GM12865 (cell line): ENCODE measurements at regions not wholly inside any gene's neighbourhood (a gene's known extent, or its start where the extent isn't known, plus 50 kb on each side); places are given as distances from the start of the nearest gene placed in this dataset.
A peak's percentile ranks its signal among the peaks of the same experiment; 100 is the strongest.

ENCODE experiments used
- DNase-seq: peaks from one replicate; pipeline ENCODE4 v3.0.0; 2010; ENCODE audit warnings: low read depth
- H3K4me3 ChIP-seq: 2 replicates; pipeline ENCODE4 v1.5.1; 2011; ENCODE audit warnings: mild to moderate bottlenecking, low read depth, low read length, control low read depth
- TF ChIP-seq, protein P1 (sequence below): IDR thresholded peaks from 2 replicates; pipeline ENCODE4 v1.5.1; 2011; ENCODE audit warnings: low read length, control low read depth, low read depth, inconsistent platforms; ENCODE audit not compliant: insufficient read depth; ENCODE audit errors: missing control alignments

DNA sequence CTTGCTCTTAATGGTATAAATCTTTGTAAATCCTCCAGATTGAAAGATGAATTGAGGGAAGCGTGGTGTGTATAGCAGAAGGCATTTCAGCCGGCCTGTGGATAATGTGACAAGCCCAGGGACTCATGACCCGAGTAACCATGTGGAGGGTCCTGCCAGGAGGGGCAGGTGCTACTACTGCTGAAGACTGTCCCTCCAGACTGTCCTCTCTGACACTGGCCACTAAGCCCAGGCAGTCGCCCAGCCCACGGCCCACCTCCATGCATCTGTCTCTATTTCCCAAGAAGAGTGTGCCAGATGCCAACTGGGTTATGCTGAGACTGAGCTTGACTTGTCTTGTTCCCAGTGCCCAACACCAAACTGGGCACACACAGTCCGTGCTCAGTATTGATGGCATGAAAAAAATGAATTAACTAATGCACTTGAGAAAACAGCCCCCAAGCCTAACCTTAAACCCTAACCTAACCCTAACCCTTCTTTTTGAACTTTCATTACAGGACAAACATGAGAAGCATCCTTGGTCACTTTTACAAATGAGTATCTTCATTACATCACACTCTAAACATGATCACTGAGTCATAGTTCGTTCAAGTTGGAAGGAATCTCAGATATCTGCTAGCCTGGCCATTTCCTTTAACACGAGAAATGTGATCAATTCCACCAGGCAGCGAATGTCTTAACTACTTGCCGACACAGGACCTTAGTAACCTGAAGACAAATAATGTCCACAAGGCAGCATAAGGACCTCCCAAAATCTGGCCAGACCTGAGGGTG lies 182.2 kb upstream of the RREB1 start:
- no peak for DNase-seq
- TF ChIP-seq, protein P1, sequence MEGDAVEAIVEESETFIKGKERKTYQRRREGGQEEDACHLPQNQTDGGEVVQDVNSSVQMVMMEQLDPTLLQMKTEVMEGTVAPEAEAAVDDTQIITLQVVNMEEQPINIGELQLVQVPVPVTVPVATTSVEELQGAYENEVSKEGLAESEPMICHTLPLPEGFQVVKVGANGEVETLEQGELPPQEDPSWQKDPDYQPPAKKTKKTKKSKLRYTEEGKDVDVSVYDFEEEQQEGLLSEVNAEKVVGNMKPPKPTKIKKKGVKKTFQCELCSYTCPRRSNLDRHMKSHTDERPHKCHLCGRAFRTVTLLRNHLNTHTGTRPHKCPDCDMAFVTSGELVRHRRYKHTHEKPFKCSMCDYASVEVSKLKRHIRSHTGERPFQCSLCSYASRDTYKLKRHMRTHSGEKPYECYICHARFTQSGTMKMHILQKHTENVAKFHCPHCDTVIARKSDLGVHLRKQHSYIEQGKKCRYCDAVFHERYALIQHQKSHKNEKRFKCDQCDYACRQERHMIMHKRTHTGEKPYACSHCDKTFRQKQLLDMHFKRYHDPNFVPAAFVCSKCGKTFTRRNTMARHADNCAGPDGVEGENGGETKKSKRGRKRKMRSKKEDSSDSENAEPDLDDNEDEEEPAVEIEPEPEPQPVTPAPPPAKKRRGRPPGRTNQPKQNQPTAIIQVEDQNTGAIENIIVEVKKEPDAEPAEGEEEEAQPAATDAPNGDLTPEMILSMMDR: no peak
- no peak overlapping the region for H3K4me3 ChIP-seq

DNA sequence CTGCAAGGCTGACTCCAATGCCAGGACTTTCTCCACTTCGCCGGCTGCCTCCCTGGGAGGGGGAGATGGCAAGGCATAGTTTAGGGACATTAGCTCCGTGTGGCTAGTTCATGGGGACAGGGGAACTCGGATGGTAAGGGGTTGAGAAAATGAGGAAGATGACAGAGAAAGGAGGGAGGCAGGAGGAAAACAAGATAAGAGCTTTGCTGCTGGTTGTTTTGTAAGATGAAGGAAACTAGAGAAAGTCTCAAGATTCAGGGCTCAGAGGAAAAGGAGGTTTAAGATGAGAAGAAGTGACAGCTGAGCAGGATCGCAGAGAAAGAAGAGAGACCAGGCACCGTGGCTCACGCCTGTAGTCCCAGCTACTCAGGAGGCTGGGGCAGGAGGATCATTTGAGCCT lies 180.9 kb upstream of the RREB1 start:
- H3K4me3 ChIP-seq: no peak overlapping the region
- TF ChIP-seq, protein P1: no peak
- DNase-seq: no peak

DNA sequence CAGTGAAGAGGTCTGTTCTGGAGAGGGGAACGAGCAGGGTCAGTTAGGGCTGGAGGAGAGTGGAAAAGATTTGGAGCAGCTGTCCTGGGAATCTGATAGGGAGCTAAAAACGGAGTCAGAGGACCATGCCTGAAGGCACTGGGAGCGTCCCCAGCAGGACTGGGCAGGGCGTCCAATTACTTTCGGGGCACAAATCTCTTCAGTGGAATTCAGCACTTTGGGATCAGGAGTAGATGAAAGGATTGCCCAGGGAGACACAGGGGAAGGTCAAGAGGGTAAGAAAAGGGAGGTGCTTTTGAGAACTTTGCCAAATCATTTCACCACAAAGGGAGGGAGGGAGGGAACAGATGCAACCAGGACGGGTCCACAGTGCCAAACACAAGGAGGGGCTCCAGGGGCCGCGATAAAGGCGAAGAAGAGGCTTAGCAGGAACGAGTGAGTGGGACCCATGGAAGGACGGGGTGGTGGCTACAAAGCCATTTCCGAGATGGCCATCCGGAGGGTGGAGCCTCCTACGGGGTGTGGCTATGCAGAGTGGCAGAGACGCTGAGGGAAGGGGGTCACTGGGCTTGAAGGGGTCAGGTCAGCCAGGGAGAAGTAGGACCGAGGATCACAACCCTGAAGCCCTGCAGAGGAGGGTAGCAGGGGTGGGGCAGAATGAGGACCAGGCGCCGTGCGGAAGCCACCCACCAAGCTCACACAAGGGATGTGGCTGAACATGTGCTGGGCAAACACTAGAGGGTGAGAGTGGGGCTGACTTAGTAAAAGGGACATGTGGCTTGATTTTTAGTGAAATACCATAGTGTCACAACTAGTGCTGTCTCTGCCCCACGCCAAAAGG lies 180.0 kb upstream of the RREB1 start:
- DNase-seq: peak; percentile 14
- no peak overlapping the region for H3K4me3 ChIP-seq
- TF ChIP-seq, protein P1: no peak

DNA sequence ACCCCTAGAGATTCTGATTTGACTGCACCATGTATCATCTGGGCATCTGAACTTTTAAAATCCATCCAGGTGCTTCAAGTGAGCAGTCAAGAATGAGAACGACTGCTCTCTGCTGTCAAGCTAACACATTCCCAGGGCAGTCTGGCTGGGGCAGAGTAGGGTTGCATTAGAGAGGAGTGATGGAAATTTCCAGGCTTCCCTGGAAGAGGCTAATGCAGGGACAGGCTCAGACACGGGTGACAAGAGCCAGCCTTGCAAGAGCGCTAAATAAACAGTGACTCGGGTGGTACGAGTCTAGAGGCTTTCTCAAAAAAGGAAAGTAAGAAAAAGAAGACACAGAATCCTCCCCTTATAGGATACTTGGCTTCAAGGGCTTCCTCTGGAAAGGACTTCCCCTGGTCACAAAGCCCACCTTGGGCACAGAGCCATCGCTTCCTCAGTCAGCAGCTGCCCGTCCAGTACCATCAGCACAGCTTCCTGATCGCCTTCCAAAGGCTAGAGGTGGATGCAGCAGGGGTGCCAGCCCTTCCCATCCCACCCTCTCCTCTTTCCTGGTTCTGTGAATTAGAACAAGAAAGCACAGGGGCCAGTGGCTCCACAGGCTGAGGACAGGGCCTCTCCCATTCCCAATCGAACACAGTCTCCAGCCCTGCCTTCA lies 177.4 kb upstream of the RREB1 start:
- H3K4me3 ChIP-seq: no peak overlapping the region
- no peak for DNase-seq
- TF ChIP-seq, protein P1: no peak

DNA sequence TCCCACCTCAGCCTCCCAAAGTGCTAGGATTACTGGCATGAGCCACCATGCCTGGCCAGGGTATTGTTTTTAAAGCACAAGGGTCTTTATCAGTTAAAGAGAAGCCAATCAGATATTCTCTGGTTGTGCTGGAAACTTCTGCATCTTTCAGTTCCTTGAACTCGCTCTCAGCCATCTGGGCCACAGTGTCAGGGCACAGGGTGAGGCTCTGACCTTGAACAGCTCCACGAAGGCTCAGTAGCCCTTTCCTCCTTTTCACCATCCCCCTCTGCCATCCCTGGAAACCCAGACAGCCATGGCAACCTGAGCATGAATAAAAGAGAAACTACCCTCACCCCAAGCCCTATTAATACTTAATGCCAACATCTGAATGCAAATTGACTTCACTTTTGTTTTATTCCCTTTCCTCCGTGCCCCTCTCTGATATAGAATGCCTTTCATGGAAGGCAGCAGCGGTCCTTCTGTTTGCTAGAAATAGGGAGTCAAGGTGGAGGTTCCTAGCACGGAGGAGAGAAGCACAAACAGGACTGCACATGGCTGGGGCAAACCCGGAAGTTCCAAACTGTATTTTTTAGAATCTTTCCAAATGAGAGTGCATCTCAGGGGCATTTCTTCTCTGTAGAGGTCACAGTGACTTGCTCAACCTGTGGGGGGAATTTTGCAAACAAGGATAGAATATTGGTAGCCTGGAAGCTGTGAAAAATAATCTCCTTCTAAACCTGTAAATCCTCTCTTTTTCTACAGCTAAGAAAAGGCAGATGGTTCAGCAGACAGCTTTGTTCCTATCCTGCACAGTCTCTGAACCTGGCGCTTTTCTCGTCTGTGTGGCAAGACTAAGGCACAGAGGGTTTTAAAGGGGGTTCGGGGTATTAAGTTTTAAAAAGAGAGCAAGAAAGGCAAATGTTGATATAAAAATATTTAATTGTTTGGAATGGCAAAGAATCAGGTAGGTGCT lies 176.4 kb upstream of the RREB1 start:
- no peak overlapping the region for H3K4me3 ChIP-seq
- TF ChIP-seq, protein P1: no peak
- peak; percentile 41 for DNase-seq

DNA sequence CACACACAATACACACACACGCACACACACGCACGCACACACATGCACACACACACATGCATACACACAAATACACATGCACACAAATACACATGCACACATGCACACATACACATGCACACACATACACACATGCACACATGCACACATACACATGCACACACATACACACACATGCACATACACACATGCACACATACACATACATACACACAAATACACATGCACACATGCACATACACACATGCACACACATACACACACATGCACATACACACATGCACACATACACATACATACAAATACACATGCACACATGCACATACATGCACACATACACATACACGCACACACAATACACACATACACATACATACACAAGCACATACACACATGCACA lies 175.4 kb upstream of the RREB1 start:
- TF ChIP-seq, protein P1: no peak
- DNase-seq: no peak
- H3K4me3 ChIP-seq: no peak overlapping the region
